A549 (cell line): ENCODE measurements at regions not wholly inside any gene's neighbourhood (a gene's known extent, or its start where the extent isn't known, plus 50 kb on each side); places are given as distances from the start of the nearest gene placed in this dataset.

Experiments used
- ATAC-seq, 2 experiments: fragments of 200-7000 bp in 1 of 2; fragments of >200 bp in 1 of 2; cut with Nextera tagmentation in 1 of 2; cut with Tn5 transposase in 1 of 2; 3 replicates each; pipeline versions ENCODE4 v1.8.0 to v1.9.1; 2018 to 2020; ENCODE audit warnings: mild to moderate bottlenecking in 1 of 2, moderate library complexity in 1 of 2
- CTCF ChIA-PET: fragments of 300-600 bp; sonication (Branson Sonifier 250); formaldehyde crosslinking; extraction: SDS; loops from one replicate; lab custom pipeline; 2021; ENCODE audit warnings: antibody characterized with exemption, inconsistent platforms; lab: Yijun Ruan, JAX
- POLR2A ChIA-PET: fragments of 350-600 bp; formaldehyde crosslinking; extraction: SDS; loops from one replicate; lab custom pipeline; 2021; ENCODE audit warnings: antibody characterized with exemption, inconsistent platforms; lab: Yijun Ruan, JAX
- DNase-seq, 2 experiments: peaks; one replicate each; pipeline versions ENCODE4 v3.0.0 to v3.0.0-alpha.2; 2011 to 2016; ENCODE audit warnings: low read depth in 1 of 2, low spot score in 1 of 2
- FAIRE-seq: peaks from 2 replicates; lab custom pipeline; 2011; peaks lifted over from hg19 to GRCh38; lab: Jason Lieb, UNC
- H3K27ac ChIP-seq, 2 experiments: fragments of >200 bp; sonication (Bioruptor Twin); formaldehyde crosslinking; 3 replicates each; pipeline ENCODE4 v1.5.1; 2016 to 2017
- H3K4me1 ChIP-seq: fragments of >200 bp; sonication (Bioruptor Twin); formaldehyde crosslinking; 3 replicates; pipeline ENCODE4 v1.6.1; 2016
- H3K4me2 ChIP-seq: fragments of >200 bp; sonication (Bioruptor Twin); formaldehyde crosslinking; 3 replicates; pipeline ENCODE4 v1.6.1; 2016
- H3K4me3 ChIP-seq: fragments of >200 bp; sonication (Bioruptor Twin); formaldehyde crosslinking; 3 replicates; pipeline ENCODE4 v1.5.1; 2016
- H3K9me3 ChIP-seq: fragments of >200 bp; sonication (Bioruptor Twin); formaldehyde crosslinking; 3 replicates; pipeline ENCODE4 v1.6.1; 2016
- ATOH8 ChIP-seq: fragments of 250-450 bp; sonication (Bioruptor Pico); IDR thresholded peaks from 2 replicates; pipeline ENCODE4 v1.5.0; 2020; ENCODE audit warnings: low read depth, mild to moderate bottlenecking, moderate library complexity
- BHLHE40 ChIP-seq: IDR thresholded peaks from 2 replicates; pipeline ENCODE4 v1.6.1; 2012; ENCODE audit warnings: low read depth, low read length, inconsistent platforms
- CBX2 ChIP-seq: fragments of 200-600 bp; sonication (generic); IDR thresholded peaks from 2 replicates; pipeline ENCODE4 v1.6.1; 2016; ENCODE audit warnings: low read depth, mild to moderate bottlenecking, borderline replicate concordance
- CEBPB ChIP-seq, 2 experiments: fragments of >200 bp in 1 of 2; sonication (Bioruptor Twin) in 1 of 2; formaldehyde crosslinking in 1 of 2; IDR thresholded peaks; 2 replicates each; pipeline ENCODE4 v1.6.1; 2012 to 2016
- CHD2 ChIP-seq: fragments of 150-350 bp; IDR thresholded peaks from 2 replicates; pipeline ENCODE4 v1.6.1; 2014; ENCODE audit warnings: low read length; ENCODE audit not compliant: partially characterized antibody
- CHD4 ChIP-seq: fragments of 200-600 bp; sonication (generic); IDR thresholded peaks from 2 replicates; pipeline ENCODE4 v1.6.1; 2016; ENCODE audit warnings: antibody characterized with exemption, mild to moderate bottlenecking, borderline replicate concordance
- CTCF ChIP-seq: fragments of >200 bp; sonication (Bioruptor Twin); formaldehyde crosslinking; IDR thresholded peaks from 3 replicates; pipeline ENCODE4 v1.5.1; 2016
- EHF ChIP-seq: fragments of 250-450 bp; sonication (Bioruptor Pico); IDR thresholded peaks from 2 replicates; pipeline ENCODE4 v1.5.0; 2020; ENCODE audit warnings: mild to moderate bottlenecking
- EP300 ChIP-seq, 2 experiments: fragments of >200 bp; sonication (Bioruptor Twin); formaldehyde crosslinking; IDR thresholded peaks; 2 replicates in 1 of 2; 3 replicates in 1 of 2; pipeline ENCODE4 v1.6.1; 2016 to 2017
- HMGXB4 ChIP-seq: fragments of 250-450 bp; sonication (Bioruptor Pico); IDR thresholded peaks from 2 replicates; pipeline ENCODE4 v1.5.0; 2021; ENCODE audit warnings: mild to moderate bottlenecking, moderate library complexity, borderline replicate concordance
- HOXB13 ChIP-seq: fragments of 250-450 bp; sonication (Bioruptor Pico); IDR thresholded peaks from 2 replicates; pipeline ENCODE4 v1.5.0; 2020; ENCODE audit warnings: low read depth, mild to moderate bottlenecking, moderate library complexity
- HOXB5 ChIP-seq: fragments of 250-450 bp; sonication (Bioruptor Pico); IDR thresholded peaks from 2 replicates; pipeline ENCODE4 v1.5.0; 2020; ENCODE audit warnings: mild to moderate bottlenecking, moderate library complexity
- JUNB ChIP-seq: fragments of >200 bp; sonication (Bioruptor Twin); formaldehyde crosslinking; IDR thresholded peaks from 2 replicates; pipeline ENCODE4 v1.6.1; 2016
- KDM5A ChIP-seq: fragments of 200-600 bp; sonication (generic); IDR thresholded peaks from 2 replicates; pipeline ENCODE4 v1.6.1; 2016; ENCODE audit warnings: antibody characterized with exemption, mild to moderate bottlenecking
- MAZ ChIP-seq: fragments of 150-350 bp; IDR thresholded peaks from 2 replicates; pipeline ENCODE4 v1.6.1; 2014; ENCODE audit warnings: antibody characterized with exemption, low read depth, low read length, borderline replicate concordance
- MYC ChIP-seq: IDR thresholded peaks from 2 replicates; pipeline ENCODE4 v1.6.1; 2012; ENCODE audit warnings: mild to moderate bottlenecking, inconsistent platforms, low read length, improper control_type of control experiment, borderline replicate concordance
- NFE2L2 ChIP-seq: fragments of 150-350 bp; conservative IDR thresholded peaks from 2 replicates; pipeline ENCODE4 v1.6.1; 2014; ENCODE audit warnings: low read length
- NPAS2 ChIP-seq: fragments of 250-450 bp; sonication (Bioruptor Pico); IDR thresholded peaks from 2 replicates; pipeline ENCODE4 v1.8.0; 2022; ENCODE audit warnings: mild to moderate bottlenecking, moderate library complexity, borderline replicate concordance
- PHF8 ChIP-seq: fragments of 200-600 bp; sonication (generic); IDR thresholded peaks from 2 replicates; pipeline ENCODE4 v1.6.1; 2016; ENCODE audit warnings: low read depth, mild to moderate bottlenecking, antibody characterized with exemption, moderate library complexity, borderline replicate concordance
- POLR2AphosphoS2 ChIP-seq: conservative IDR thresholded peaks from 2 replicates; pipeline ENCODE4 v1.6.1; 2012; ENCODE audit warnings: low read length, improper control_type of control experiment, inconsistent platforms
- RAD21 ChIP-seq, 2 experiments: fragments of >200 bp in 1 of 2; sonication (Bioruptor Twin) in 1 of 2; formaldehyde crosslinking in 1 of 2; IDR thresholded peaks in 1 of 2; conservative IDR thresholded peaks in 1 of 2; 2 replicates in 1 of 2; 3 replicates in 1 of 2; pipeline ENCODE4 v1.6.1; 2012 to 2018; ENCODE audit warnings: inconsistent platforms in 1 of 2
- RFX5 ChIP-seq: fragments of 450-650 bp; IDR thresholded peaks from 2 replicates; pipeline ENCODE4 v1.7.1; 2014; ENCODE audit warnings: antibody characterized with exemption, mild to moderate bottlenecking, moderate library complexity
- SMC3 ChIP-seq: fragments of >200 bp; sonication (Bioruptor Twin); formaldehyde crosslinking; IDR thresholded peaks from 3 replicates; pipeline ENCODE4 v1.6.1; 2018; ENCODE audit warnings: inconsistent platforms
- TP53 ChIP-seq: fragments of 250-450 bp; sonication (Bioruptor Pico); IDR thresholded peaks from 2 replicates; pipeline ENCODE4 v1.5.0; 2021; ENCODE audit warnings: mild to moderate bottlenecking, moderate library complexity
- ZC3H11A ChIP-seq: fragments of 450-650 bp; IDR thresholded peaks from 2 replicates; pipeline ENCODE4 v1.6.1; 2014; ENCODE audit warnings: antibody characterized with exemption, mild to moderate bottlenecking
- ZNF302 ChIP-seq: fragments of 250-450 bp; sonication (Bioruptor Pico); IDR thresholded peaks from 2 replicates; pipeline ENCODE4 v1.9.0; 2021; ENCODE audit warnings: inconsistent platforms, mild to moderate bottlenecking, moderate library complexity
- WGBS: methylation state at CpG from one replicate; pipeline ENCODE4 v1.1.6; 2017; ENCODE audit errors: missing lambda C conversion rate; 5-methylcytosine and 5-hydroxymethylcytosine counted together
- TF ChIP-seq, protein P1 (sequence below): fragments of 200-600 bp; sonication (generic); IDR thresholded peaks from 2 replicates; pipeline ENCODE4 v1.6.1; 2016; ENCODE audit warnings: antibody characterized with exemption, mild to moderate bottlenecking, moderate library complexity
- TF ChIP-seq, protein P2 (sequence below): fragments of >200 bp; sonication (Bioruptor Twin); formaldehyde crosslinking; IDR thresholded peaks from 3 replicates; pipeline ENCODE4 v1.6.1; 2016
- TF ChIP-seq, protein P3 (sequence below): IDR thresholded peaks from 2 replicates; pipeline ENCODE4 v1.6.1; 2012

- CTCF ChIA-PET, result interaction anchor here (0.6 kb wide), 1 partner anchor 195 kb away, joined by 3 read pairs; no protein-coding TSS in a partner anchor
- Histone ChIP-seq H3K4me3 (no peak overlapping the region), H3K4me2 (no peak overlapping the region), H3K27ac (no peak overlapping the region), H3K4me1 (no peaks in the 10 kb centered on the region), H3K9me3 (no peaks in the 10 kb centered on the region)
- POLR2A ChIA-PET, result no interaction called here
- DNase-seq, result no peak
- ATAC-seq, result no peak
- WGBS, result 0% methylated on average over 3 of the region's 3 CpGs
- FAIRE-seq, result no peak
- no peak for TF ChIP-seq KDM5A
- no peak for TF ChIP-seq EP300 (IDR thresholded peaks at IDR 0.05)
- no peak for TF ChIP-seq NFE2L2
- TF ChIP-seq JUNB, result no peak
- TF ChIP-seq, protein P1, sequence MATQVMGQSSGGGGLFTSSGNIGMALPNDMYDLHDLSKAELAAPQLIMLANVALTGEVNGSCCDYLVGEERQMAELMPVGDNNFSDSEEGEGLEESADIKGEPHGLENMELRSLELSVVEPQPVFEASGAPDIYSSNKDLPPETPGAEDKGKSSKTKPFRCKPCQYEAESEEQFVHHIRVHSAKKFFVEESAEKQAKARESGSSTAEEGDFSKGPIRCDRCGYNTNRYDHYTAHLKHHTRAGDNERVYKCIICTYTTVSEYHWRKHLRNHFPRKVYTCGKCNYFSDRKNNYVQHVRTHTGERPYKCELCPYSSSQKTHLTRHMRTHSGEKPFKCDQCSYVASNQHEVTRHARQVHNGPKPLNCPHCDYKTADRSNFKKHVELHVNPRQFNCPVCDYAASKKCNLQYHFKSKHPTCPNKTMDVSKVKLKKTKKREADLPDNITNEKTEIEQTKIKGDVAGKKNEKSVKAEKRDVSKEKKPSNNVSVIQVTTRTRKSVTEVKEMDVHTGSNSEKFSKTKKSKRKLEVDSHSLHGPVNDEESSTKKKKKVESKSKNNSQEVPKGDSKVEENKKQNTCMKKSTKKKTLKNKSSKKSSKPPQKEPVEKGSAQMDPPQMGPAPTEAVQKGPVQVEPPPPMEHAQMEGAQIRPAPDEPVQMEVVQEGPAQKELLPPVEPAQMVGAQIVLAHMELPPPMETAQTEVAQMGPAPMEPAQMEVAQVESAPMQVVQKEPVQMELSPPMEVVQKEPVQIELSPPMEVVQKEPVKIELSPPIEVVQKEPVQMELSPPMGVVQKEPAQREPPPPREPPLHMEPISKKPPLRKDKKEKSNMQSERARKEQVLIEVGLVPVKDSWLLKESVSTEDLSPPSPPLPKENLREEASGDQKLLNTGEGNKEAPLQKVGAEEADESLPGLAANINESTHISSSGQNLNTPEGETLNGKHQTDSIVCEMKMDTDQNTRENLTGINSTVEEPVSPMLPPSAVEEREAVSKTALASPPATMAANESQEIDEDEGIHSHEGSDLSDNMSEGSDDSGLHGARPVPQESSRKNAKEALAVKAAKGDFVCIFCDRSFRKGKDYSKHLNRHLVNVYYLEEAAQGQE, result no peak
- TF ChIP-seq, protein P2, sequence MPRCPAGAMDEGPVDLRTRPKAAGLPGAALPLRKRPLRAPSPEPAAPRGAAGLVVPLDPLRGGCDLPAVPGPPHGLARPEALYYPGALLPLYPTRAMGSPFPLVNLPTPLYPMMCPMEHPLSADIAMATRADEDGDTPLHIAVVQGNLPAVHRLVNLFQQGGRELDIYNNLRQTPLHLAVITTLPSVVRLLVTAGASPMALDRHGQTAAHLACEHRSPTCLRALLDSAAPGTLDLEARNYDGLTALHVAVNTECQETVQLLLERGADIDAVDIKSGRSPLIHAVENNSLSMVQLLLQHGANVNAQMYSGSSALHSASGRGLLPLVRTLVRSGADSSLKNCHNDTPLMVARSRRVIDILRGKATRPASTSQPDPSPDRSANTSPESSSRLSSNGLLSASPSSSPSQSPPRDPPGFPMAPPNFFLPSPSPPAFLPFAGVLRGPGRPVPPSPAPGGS, result no peak
- TF ChIP-seq CTCF, result no peak
- no peak for TF ChIP-seq POLR2AphosphoS2
- TF ChIP-seq CHD2, result no peak
- no peak for TF ChIP-seq SMC3
- no peak for TF ChIP-seq PHF8
- TF ChIP-seq ZNF302 (CRISPR knock-in tag), result no peak
- TF ChIP-seq CEBPB (IDR thresholded peaks at IDR 0.05), result no peak
- no peak for TF ChIP-seq RFX5
- no peak for TF ChIP-seq BHLHE40
- TF ChIP-seq HOXB5 (CRISPR knock-in tag), result no peak
- no peak for TF ChIP-seq EHF (CRISPR knock-in tag)
- TF ChIP-seq HOXB13 (CRISPR knock-in tag), result no peak
- TF ChIP-seq ATOH8, result no peak
Observed at GRCh38 chr3:61360297-61360965, 109.2 kb upstream of the FHIT start.

DNA sequence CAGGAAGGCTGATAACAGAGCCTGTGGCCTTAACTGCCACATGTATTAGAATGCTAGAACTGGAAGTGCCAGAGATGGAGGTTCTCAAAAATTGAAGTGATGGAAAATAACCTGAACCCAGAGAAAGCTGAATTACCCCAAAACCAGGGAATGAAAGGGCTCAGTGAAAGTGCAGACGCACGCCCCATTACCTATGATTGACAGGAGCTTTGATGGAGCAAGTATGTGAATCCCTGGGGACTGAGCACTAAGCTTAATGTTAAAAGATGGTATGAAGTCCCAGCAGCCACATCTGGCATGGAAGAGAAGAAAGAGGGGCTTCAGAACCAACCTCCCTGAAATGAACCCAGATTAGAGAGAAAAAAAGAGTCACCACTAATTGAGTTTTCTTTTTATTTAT, 118.4 kb upstream of the FHIT start:
- no peak overlapping the region for H3K4me3 ChIP-seq
- POLR2A ChIA-PET, result no interaction called here
- ATAC-seq (no peak), DNase-seq (no peak), FAIRE-seq (no peak)
- no peak overlapping the region for H3K4me2 ChIP-seq
- H3K4me1 ChIP-seq, result no peaks in the 10 kb centered on the region
- H3K27ac ChIP-seq, result no peak overlapping the region
- CTCF ChIA-PET, result no interaction called here
- H3K9me3 ChIP-seq, result no peaks in the 10 kb centered on the region
- WGBS, result 8% methylated on average over 2 of the region's 2 CpGs
- no peak for TF ChIP-seq TP53 (CRISPR knock-in tag)
- no peak for TF ChIP-seq ZC3H11A
- TF ChIP-seq RAD21 (conservative IDR thresholded peaks at IDR 0.05 in 1 of 2, IDR thresholded peaks at IDR 0.05 in 1 of 2), result no peak
- no peak for TF ChIP-seq HMGXB4 (CRISPR knock-in tag)
- TF ChIP-seq NPAS2 (CRISPR knock-in tag), result no peak
- TF ChIP-seq CHD4, result no peak
- no peak for TF ChIP-seq MYC
- TF ChIP-seq KDM5A, result no peak
- no peak for TF ChIP-seq CEBPB (IDR thresholded peaks at IDR 0.05)
- TF ChIP-seq, protein P3, sequence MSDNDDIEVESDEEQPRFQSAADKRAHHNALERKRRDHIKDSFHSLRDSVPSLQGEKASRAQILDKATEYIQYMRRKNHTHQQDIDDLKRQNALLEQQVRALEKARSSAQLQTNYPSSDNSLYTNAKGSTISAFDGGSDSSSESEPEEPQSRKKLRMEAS, result no peak
- no peak for TF ChIP-seq MAZ
- TF ChIP-seq HOXB13 (CRISPR knock-in tag), result no peak
- no peak for TF ChIP-seq CBX2
- TF ChIP-seq CHD2, result no peak
